Mammary epithelial cell (primary cell): ENCODE measurements at regions not wholly inside any gene's neighbourhood (a gene's known extent, or its start where the extent isn't known, plus 50 kb on each side); places are given as distances from the start of the nearest gene placed in this dataset.

Source experiments
- EZH2 ChIP-seq: IDR thresholded peaks from 2 replicates; pipeline ENCODE4 v1.6.1; 2012; ENCODE audit warnings: low read length, inconsistent platforms, borderline replicate concordance
- TF ChIP-seq, protein P1 (sequence below), 2 donors: IDR thresholded peaks in 1 of 2; conservative IDR thresholded peaks in 1 of 2; 2 replicates each; pipeline ENCODE4 v1.5.1; 2011 to 2012; ENCODE audit warnings: inconsistent platforms in 2 of 2, low read length in 2 of 2, mild to moderate bottlenecking in 2 of 2, control low read depth in 1 of 2, low read depth in 1 of 2; ENCODE audit not compliant: insufficient read depth in 1 of 2; ENCODE audit errors: extremely low read depth in 1 of 2

GRCh38 chr3:10764259-10765051 lies 51.6 kb upstream of the SLC6A11 start:
- TF ChIP-seq, protein P1, sequence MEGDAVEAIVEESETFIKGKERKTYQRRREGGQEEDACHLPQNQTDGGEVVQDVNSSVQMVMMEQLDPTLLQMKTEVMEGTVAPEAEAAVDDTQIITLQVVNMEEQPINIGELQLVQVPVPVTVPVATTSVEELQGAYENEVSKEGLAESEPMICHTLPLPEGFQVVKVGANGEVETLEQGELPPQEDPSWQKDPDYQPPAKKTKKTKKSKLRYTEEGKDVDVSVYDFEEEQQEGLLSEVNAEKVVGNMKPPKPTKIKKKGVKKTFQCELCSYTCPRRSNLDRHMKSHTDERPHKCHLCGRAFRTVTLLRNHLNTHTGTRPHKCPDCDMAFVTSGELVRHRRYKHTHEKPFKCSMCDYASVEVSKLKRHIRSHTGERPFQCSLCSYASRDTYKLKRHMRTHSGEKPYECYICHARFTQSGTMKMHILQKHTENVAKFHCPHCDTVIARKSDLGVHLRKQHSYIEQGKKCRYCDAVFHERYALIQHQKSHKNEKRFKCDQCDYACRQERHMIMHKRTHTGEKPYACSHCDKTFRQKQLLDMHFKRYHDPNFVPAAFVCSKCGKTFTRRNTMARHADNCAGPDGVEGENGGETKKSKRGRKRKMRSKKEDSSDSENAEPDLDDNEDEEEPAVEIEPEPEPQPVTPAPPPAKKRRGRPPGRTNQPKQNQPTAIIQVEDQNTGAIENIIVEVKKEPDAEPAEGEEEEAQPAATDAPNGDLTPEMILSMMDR (conservative IDR thresholded peaks at IDR 0.05 in 1 of 2, IDR thresholded peaks at IDR 0.05 in 1 of 2; ENCODE audit: extremely low read depth in 1 of 2, insufficient read depth in 1 of 2, low read depth in 1 of 2, low read length in 2 of 2): no peak
- TF ChIP-seq EZH2: no peak
